Neural cell (in vitro differentiated cells): ENCODE measurements at regions not wholly inside any gene's neighbourhood (a gene's known extent, or its start where the extent isn't known, plus 50 kb on each side); places are given as distances from the start of the nearest gene placed in this dataset.

ENCODE experiments used
- CTCF ChIP-seq: fragments of 450-650 bp; IDR thresholded peaks from 2 replicates; pipeline ENCODE4 v1.5.1; 2014; ENCODE audit warnings: antibody characterized with exemption, mild to moderate bottlenecking, moderate library complexity; ENCODE audit not compliant: poor library complexity, severe bottlenecking
- EZH2 ChIP-seq: fragments of 200-600, 300-800 bp; shearing (Covaris generic), sonication (generic); IDR thresholded peaks from 2 replicates; pipeline ENCODE4 v1.6.1; 2014; ENCODE audit warnings: antibody characterized with exemption, low read length, borderline replicate concordance, mild to moderate bottlenecking; ENCODE audit not compliant: insufficient read depth, poor library complexity, severe bottlenecking
- POLR2AphosphoS5 ChIP-seq: IDR thresholded peaks from 2 replicates; pipeline ENCODE4 v1.6.1; 2012
- REST ChIP-seq: IDR thresholded peaks from 2 replicates; pipeline ENCODE4 v1.6.1; 2012; ENCODE audit warnings: borderline replicate concordance
- TAF1 ChIP-seq: IDR thresholded peaks from 2 replicates; pipeline ENCODE4 v1.6.1; 2012; ENCODE audit warnings: low read depth

- no peak for TF ChIP-seq CTCF
- TF ChIP-seq REST = no peak
- TF ChIP-seq POLR2AphosphoS5 = no peak
- no peak for TF ChIP-seq EZH2
- no peak for TF ChIP-seq TAF1
Observed at GRCh38 chr4:20318001-20318908, 66.5 kb downstream of the SLIT2 start.
